ENCODE measurements at regions not wholly inside any gene's neighbourhood (a gene's known extent, or its start where the extent isn't known, plus 50 kb on each side); places are given as distances from the start of the nearest gene placed in this dataset.

DNA sequence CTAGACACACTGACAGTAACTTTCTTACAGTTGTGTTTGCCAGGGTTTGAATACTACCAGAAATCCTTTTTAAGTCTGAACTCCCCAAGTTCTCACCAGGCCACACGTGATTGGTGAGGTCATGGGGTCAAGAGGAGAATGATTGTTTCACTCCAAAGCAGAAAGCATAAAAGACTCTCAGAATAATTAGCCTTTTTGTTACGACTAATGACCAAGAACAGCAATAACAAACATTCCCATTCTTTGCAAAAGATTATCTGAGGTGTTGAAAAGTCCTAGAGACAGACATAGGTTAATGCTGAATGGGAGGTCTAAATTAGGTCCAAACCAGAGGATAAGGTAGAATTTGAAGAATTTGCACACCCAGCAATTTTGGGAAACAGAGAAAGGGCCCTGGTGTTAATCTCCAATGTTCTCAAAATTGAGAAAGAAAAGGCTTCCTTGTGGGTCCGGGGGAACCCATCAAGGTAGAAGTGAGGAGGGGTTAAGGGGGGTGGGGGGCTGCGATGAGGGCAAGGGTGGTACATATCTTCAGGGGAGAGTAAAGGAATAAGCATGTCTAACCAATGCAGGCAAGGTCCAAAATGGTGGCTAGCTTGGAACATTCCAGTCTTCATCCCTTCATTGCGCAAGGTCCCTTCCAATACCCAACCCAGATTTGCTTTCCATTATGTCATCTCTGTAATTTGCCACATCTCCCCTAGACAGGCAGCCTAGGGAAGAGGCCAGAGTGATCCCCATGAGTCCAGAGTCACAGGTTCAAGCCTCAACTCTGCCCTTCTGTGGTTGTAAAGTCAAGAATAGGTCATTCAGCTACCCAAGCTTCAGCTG is 74.6 kb upstream of the NFIA start:
- TF ChIP-seq POLR2AphosphoS5 (IDR thresholded peaks at IDR 0.05) = no peak
- no peak for TF ChIP-seq EZH2 (IDR thresholded peaks at IDR 0.05; ENCODE audit: borderline replicate concordance, insufficient read depth, low read length, poor library complexity, severe bottlenecking)
- TF ChIP-seq, protein P1, sequence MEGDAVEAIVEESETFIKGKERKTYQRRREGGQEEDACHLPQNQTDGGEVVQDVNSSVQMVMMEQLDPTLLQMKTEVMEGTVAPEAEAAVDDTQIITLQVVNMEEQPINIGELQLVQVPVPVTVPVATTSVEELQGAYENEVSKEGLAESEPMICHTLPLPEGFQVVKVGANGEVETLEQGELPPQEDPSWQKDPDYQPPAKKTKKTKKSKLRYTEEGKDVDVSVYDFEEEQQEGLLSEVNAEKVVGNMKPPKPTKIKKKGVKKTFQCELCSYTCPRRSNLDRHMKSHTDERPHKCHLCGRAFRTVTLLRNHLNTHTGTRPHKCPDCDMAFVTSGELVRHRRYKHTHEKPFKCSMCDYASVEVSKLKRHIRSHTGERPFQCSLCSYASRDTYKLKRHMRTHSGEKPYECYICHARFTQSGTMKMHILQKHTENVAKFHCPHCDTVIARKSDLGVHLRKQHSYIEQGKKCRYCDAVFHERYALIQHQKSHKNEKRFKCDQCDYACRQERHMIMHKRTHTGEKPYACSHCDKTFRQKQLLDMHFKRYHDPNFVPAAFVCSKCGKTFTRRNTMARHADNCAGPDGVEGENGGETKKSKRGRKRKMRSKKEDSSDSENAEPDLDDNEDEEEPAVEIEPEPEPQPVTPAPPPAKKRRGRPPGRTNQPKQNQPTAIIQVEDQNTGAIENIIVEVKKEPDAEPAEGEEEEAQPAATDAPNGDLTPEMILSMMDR (IDR thresholded peaks at IDR 0.05; ENCODE audit: poor library complexity, severe bottlenecking) = no peak
- TF ChIP-seq EP300 (conservative IDR thresholded peaks at IDR 0.05; ENCODE audit: poor library complexity, severe bottlenecking) = no peak
- no peak for TF ChIP-seq REST (IDR thresholded peaks at IDR 0.05; ENCODE audit: borderline replicate concordance)
- no peak for TF ChIP-seq SMC3 (conservative IDR thresholded peaks at IDR 0.05; ENCODE audit: poor library complexity)
- no peak for TF ChIP-seq TAF1 (IDR thresholded peaks at IDR 0.05; ENCODE audit: low read depth)
- TF ChIP-seq MXI1 (conservative IDR thresholded peaks at IDR 0.05; ENCODE audit: poor library complexity, severe bottlenecking) = no peak
- no peak for TF ChIP-seq RAD21 (conservative IDR thresholded peaks at IDR 0.05)
